MM.1S (cell line): ENCODE measurements at regions not wholly inside any gene's neighbourhood (a gene's known extent, or its start where the extent isn't known, plus 50 kb on each side); places are given as distances from the start of the nearest gene placed in this dataset.

Experiments
- CTCF ChIP-seq: fragments of 300-600 bp; sonication (generic); IDR thresholded peaks from 2 replicates; pipeline ENCODE4 v1.5.1; 2016; ENCODE audit warnings: antibody characterized with exemption, low read length, mixed read lengths
- EZH2 ChIP-seq: fragments of 300-600 bp; sonication (generic); optimal IDR thresholded peaks from 2 replicates; pipeline ENCODE3; 2017; ENCODE audit warnings: low read depth, mild to moderate bottlenecking, antibody characterized with exemption, low read length, mixed read lengths
- EZH2phosphoT487 ChIP-seq: fragments of 300-600 bp; sonication (generic); IDR thresholded peaks from 2 replicates; pipeline ENCODE4 v1.6.1; 2018; ENCODE audit warnings: antibody characterized with exemption, low read length

GRCh38 chr6:73962884-73963283, 266.9 kb downstream of the CD109 start:
- no peak for TF ChIP-seq CTCF
- TF ChIP-seq EZH2phosphoT487, result no peak
- no peak for TF ChIP-seq EZH2
